Smooth muscle cell (in vitro differentiated cells): ENCODE measurements at regions not wholly inside any gene's neighbourhood (a gene's known extent, or its start where the extent isn't known, plus 50 kb on each side); places are given as distances from the start of the nearest gene placed in this dataset.

Source experiments
- DNase-seq: peaks from one replicate; lab custom pipeline; 2025; ENCODE audit not compliant: unreplicated experiment; lab: John Stamatoyannopoulos, UW
- H2AFZ ChIP-seq: fragments of 200-600 bp; sonication (generic); 2 replicates; pipeline ENCODE4 v1.6.0; 2016; ENCODE audit warnings: antibody characterized with exemption, low read depth, mild to moderate bottlenecking
- H3F3A ChIP-seq: fragments of 200-600 bp; sonication (generic); 2 replicates; pipeline ENCODE4 v1.6.0; 2017; ENCODE audit warnings: antibody characterized with exemption, low read depth
- H3K27ac ChIP-seq: fragments of 200-600 bp; sonication (generic); 2 replicates; pipeline ENCODE4 v1.5.1; 2016; ENCODE audit warnings: low read depth, mild to moderate bottlenecking
- H3K27me3 ChIP-seq: fragments of 200-600 bp; sonication (generic); 2 replicates; pipeline ENCODE4 v1.6.1; 2016; ENCODE audit warnings: low read depth, mild to moderate bottlenecking
- H3K36me3 ChIP-seq: fragments of 200-600 bp; sonication (generic); 2 replicates; pipeline ENCODE4 v1.5.1; 2016; ENCODE audit warnings: low read depth
- H3K4me1 ChIP-seq: fragments of 200-600 bp; sonication (generic); 2 replicates; pipeline ENCODE4 v1.5.1; 2016; ENCODE audit warnings: low read depth
- H3K4me2 ChIP-seq: fragments of 200-600 bp; sonication (generic); 2 replicates; pipeline ENCODE4 v1.6.0; 2016; ENCODE audit warnings: mild to moderate bottlenecking
- H3K4me3 ChIP-seq: fragments of 200-600 bp; sonication (generic); 2 replicates; pipeline ENCODE4 v1.5.1; 2016; ENCODE audit warnings: mild to moderate bottlenecking
- H3K79me2 ChIP-seq: fragments of 200-600 bp; sonication (generic); 2 replicates; pipeline ENCODE4 v1.6.0; 2016; ENCODE audit warnings: low read depth, mild to moderate bottlenecking
- H3K9ac ChIP-seq: fragments of 200-600 bp; sonication (generic); 2 replicates; pipeline ENCODE4 v1.6.0; 2016; ENCODE audit warnings: low read depth
- H3K9me3 ChIP-seq: fragments of 200-600 bp; sonication (generic); replicated peaks from 2 replicates; pipeline ENCODE4 v1.5.1; 2016; ENCODE audit warnings: low read depth
- H4K20me1 ChIP-seq: fragments of 200-600 bp; sonication (generic); 2 replicates; pipeline ENCODE4 v1.6.0; 2016; ENCODE audit warnings: low read depth
- CTCF ChIP-seq: fragments of 200-600 bp; sonication (generic); IDR thresholded peaks from 2 replicates; pipeline ENCODE4 v1.5.1; 2017; ENCODE audit warnings: borderline replicate concordance, mild to moderate bottlenecking, antibody characterized with exemption; ENCODE audit not compliant: insufficient read depth, poor library complexity, severe bottlenecking
- WGBS: methylation state at CpG from one replicate; pipeline ENCODE4 v1.1.7; 2016; ENCODE audit warnings: low lambda C conversion rate; 5-methylcytosine and 5-hydroxymethylcytosine counted together

- WGBS, result 94% methylated on average over 1 of the region's 1 CpG
- Histone ChIP-seq H3F3A (no peaks in the 10 kb centered on the region), H3K9me3 (no peaks in the 10 kb centered on the region), H3K4me3 (no peak overlapping the region), H3K27me3 (no peaks in the 10 kb centered on the region), H3K79me2 (no peaks in the 10 kb centered on the region), H3K9ac (peak overlapping the region; percentile 44), H4K20me1 (no peaks in the 10 kb centered on the region), H3K27ac (peak overlapping the region; percentile 55), H3K4me2 (no peak overlapping the region), H2AFZ (no peak overlapping the region), H3K4me1 (no peaks in the 10 kb centered on the region), H3K36me3 (no peaks in the 10 kb centered on the region)
- DNase-seq, result no peak
- TF ChIP-seq CTCF, result no peak
Measured at GRCh38 chr18:43830303-43830702, 553.0 kb upstream of the SYT4 start.

GRCh38 chr18:43830947-43831346, 553.7 kb upstream of the SYT4 start:
- TF ChIP-seq CTCF, result no peak
- H3K9me3 ChIP-seq, result no peaks in the 10 kb centered on the region
- H3K27me3 ChIP-seq, result no peaks in the 10 kb centered on the region
- H3K4me3 ChIP-seq, result no peak overlapping the region
- no peak overlapping the region for H2AFZ ChIP-seq
- WGBS, result 46% methylated on average over 6 of the region's 6 CpGs
- peak overlapping the region; percentile 55 for H3K27ac ChIP-seq
- H3K4me2 ChIP-seq, result no peak overlapping the region
- peak overlapping the region; percentile 44 for H3K9ac ChIP-seq
- no peaks in the 10 kb centered on the region for H4K20me1 ChIP-seq
- DNase-seq, result peak; percentile 0
- no peaks in the 10 kb centered on the region for H3K79me2 ChIP-seq
- H3K4me1 ChIP-seq, result no peaks in the 10 kb centered on the region
- no peaks in the 10 kb centered on the region for H3F3A ChIP-seq
- H3K36me3 ChIP-seq, result no peaks in the 10 kb centered on the region

GRCh38 chr18:43846299-43846698, 569.0 kb upstream of the SYT4 start:
- no peak for TF ChIP-seq CTCF
- 21% methylated on average over 1 of the region's 1 CpG for WGBS

More at GRCh38 chr18:43846299-43846698, 569.0 kb upstream of the SYT4 start:
- DNase-seq, result no peak
- Histone ChIP-seq H3F3A (no peaks in the 10 kb centered on the region), H3K27ac (no peak overlapping the region), H3K79me2 (no peaks in the 10 kb centered on the region), H3K27me3 (no peaks in the 10 kb centered on the region), H3K9me3 (no peaks in the 10 kb centered on the region), H3K36me3 (no peaks in the 10 kb centered on the region), H2AFZ (peak overlapping the region; percentile 90), H3K9ac (no peak overlapping the region), H4K20me1 (no peaks in the 10 kb centered on the region), H3K4me3 (no peak overlapping the region), H3K4me2 (peak overlapping the region; percentile 36), H3K4me1 (peaks cover 19% of the 10 kb centered on the region)
